ENCODE measurements at regions not wholly inside any gene's neighbourhood (a gene's known extent, or its start where the extent isn't known, plus 50 kb on each side); places are given as distances from the start of the nearest gene placed in this dataset.

- TF ChIP-seq, protein P1, sequence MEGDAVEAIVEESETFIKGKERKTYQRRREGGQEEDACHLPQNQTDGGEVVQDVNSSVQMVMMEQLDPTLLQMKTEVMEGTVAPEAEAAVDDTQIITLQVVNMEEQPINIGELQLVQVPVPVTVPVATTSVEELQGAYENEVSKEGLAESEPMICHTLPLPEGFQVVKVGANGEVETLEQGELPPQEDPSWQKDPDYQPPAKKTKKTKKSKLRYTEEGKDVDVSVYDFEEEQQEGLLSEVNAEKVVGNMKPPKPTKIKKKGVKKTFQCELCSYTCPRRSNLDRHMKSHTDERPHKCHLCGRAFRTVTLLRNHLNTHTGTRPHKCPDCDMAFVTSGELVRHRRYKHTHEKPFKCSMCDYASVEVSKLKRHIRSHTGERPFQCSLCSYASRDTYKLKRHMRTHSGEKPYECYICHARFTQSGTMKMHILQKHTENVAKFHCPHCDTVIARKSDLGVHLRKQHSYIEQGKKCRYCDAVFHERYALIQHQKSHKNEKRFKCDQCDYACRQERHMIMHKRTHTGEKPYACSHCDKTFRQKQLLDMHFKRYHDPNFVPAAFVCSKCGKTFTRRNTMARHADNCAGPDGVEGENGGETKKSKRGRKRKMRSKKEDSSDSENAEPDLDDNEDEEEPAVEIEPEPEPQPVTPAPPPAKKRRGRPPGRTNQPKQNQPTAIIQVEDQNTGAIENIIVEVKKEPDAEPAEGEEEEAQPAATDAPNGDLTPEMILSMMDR (IDR thresholded peaks at IDR 0.05; ENCODE audit: control extremely low read depth in 1 of 3, insufficient read depth in 1 of 3, low read depth in 1 of 3, low read length in 3 of 3), result no peak
These were observed 1353.4 kb downstream of the FSTL5 start (continued) for GRCh38 chr4:160810424-160810823.

Measured in H1 (cell line).